HepG2 (cell line): ENCODE measurements at regions not wholly inside any gene's neighbourhood (a gene's known extent, or its start where the extent isn't known, plus 50 kb on each side); places are given as distances from the start of the nearest gene placed in this dataset.

Source experiments
- ARID3A ChIP-seq: IDR thresholded peaks from 2 replicates; pipeline ENCODE4 v1.6.1; 2012; ENCODE audit warnings: low read depth, low read length, improper control_type of control experiment
- ARID5B ChIP-seq: IDR thresholded peaks from 2 replicates; pipeline ENCODE4 v1.4.0; 2020; ENCODE audit warnings: mild to moderate bottlenecking, missing genetic modification reagents
- EHMT2 ChIP-seq: fragments of 200-600 bp; sonication (generic); IDR thresholded peaks from 2 replicates; pipeline ENCODE4 v1.7.0; 2017; ENCODE audit warnings: antibody characterized with exemption, low read depth, low read length, borderline replicate concordance
- EP300 ChIP-seq, 3 experiments: sonication (generic) in 1 of 3; formaldehyde crosslinking in 1 of 3; IDR thresholded peaks; 2 replicates each; pipeline versions ENCODE4 v1.5.1 to v1.6.1; 2011 to 2020; ENCODE audit warnings: low read depth in 2 of 3, low read length in 2 of 3, borderline replicate concordance in 1 of 3, improper control_type of control experiment in 1 of 3, mild to moderate bottlenecking in 1 of 3, missing genetic modification reagents in 1 of 3, moderate library complexity in 1 of 3
- HMG20A ChIP-seq: IDR thresholded peaks from 2 replicates; pipeline ENCODE4 v1.6.1; 2016; ENCODE audit warnings: borderline replicate concordance
- KLF12 ChIP-seq: sonication (generic); formaldehyde crosslinking; IDR thresholded peaks from 2 replicates; pipeline ENCODE4 v1.4.0; 2020; ENCODE audit warnings: missing genetic modification reagents, borderline replicate concordance
- NFIC ChIP-seq: IDR thresholded peaks from 2 replicates; pipeline ENCODE4 v1.6.1; 2012; ENCODE audit warnings: mild to moderate bottlenecking, low read length, inconsistent platforms
- RBM39 ChIP-seq: fragments of 200-400 bp; formaldehyde crosslinking; IDR thresholded peaks from one replicate; pipeline ENCODE4 v1.6.1; 2018; ENCODE audit warnings: antibody characterized with exemption, mild to moderate bottlenecking, low read depth, low read length; ENCODE audit not compliant: poor library complexity, severe bottlenecking
- RXRA ChIP-seq: sonication (generic); formaldehyde crosslinking; IDR thresholded peaks from 2 replicates; pipeline ENCODE4 v1.5.1; 2020; ENCODE audit warnings: missing genetic modification reagents
- SALL1 ChIP-seq: sonication (generic); formaldehyde crosslinking; IDR thresholded peaks from 2 replicates; pipeline ENCODE4 v1.8.0; 2022; ENCODE audit warnings: mild to moderate bottlenecking, missing genetic modification reagents
- SAP130 ChIP-seq: IDR thresholded peaks from 2 replicates; pipeline ENCODE4 v1.6.1; 2016; ENCODE audit warnings: low read depth
- SMAD1 ChIP-seq: sonication (generic); formaldehyde crosslinking; IDR thresholded peaks from 2 replicates; pipeline ENCODE4 v1.4.0; 2020; ENCODE audit warnings: missing genetic modification reagents, low read depth, mild to moderate bottlenecking, borderline replicate concordance
- YEATS2 ChIP-seq: sonication (generic); formaldehyde crosslinking; IDR thresholded peaks from 2 replicates; pipeline ENCODE4 v1.4.0; 2020; ENCODE audit warnings: missing genetic modification reagents, borderline replicate concordance
- ZBTB44 ChIP-seq: sonication (generic); formaldehyde crosslinking; IDR thresholded peaks from 2 replicates; pipeline ENCODE4 v1.4.0; 2020; ENCODE audit warnings: missing genetic modification reagents
- ZBTB7B ChIP-seq: sonication (generic); formaldehyde crosslinking; IDR thresholded peaks from 2 replicates; pipeline ENCODE4 v1.4.0; 2020; ENCODE audit warnings: missing genetic modification reagents
- ZEB1 ChIP-seq: IDR thresholded peaks from 2 replicates; pipeline ENCODE4 v1.6.1; 2012; ENCODE audit warnings: mild to moderate bottlenecking, low read depth, inconsistent platforms; ENCODE audit not compliant: insufficient replicate concordance
- ZFP91 ChIP-seq: sonication (generic); formaldehyde crosslinking; IDR thresholded peaks from 2 replicates; pipeline ENCODE4 v1.9.0; 2022; ENCODE audit warnings: missing genetic modification reagents, mild to moderate bottlenecking, borderline replicate concordance
- ZFY ChIP-seq: sonication (generic); formaldehyde crosslinking; IDR thresholded peaks from 2 replicates; pipeline ENCODE4 v1.4.0; 2020; ENCODE audit warnings: missing genetic modification reagents
- ZNF644 ChIP-seq: IDR thresholded peaks from 2 replicates; pipeline ENCODE4 v1.6.1; 2016; ENCODE audit warnings: low read depth

GRCh38 chr1:87794788-87795614 lies 466.3 kb downstream of the LMO4 start (continued):
- peak in 1 of 2 experiments; percentile 56; a peak in 2 of 4 replicates for TF ChIP-seq EP300 (IDR thresholded peaks at IDR 0.05; ENCODE audit: low read depth in 2 of 2, low read length in 2 of 2)
- TF ChIP-seq EP300 (CRISPR knock-in tag; IDR thresholded peaks at IDR 0.05; ENCODE audit: borderline replicate concordance): no peak; the same call in 1 of the 2 replicates
- TF ChIP-seq ZBTB7B (CRISPR knock-in tag): peak; percentile 52; the same call in 1 of the 2 replicates
- peak; percentile 51; the same call in 1 of the 2 replicates for TF ChIP-seq ZNF644 (CRISPR knock-in tag)
- no peak for TF ChIP-seq YEATS2 (CRISPR knock-in tag)
- peak; percentile 3 for TF ChIP-seq ZEB1
- no peak for TF ChIP-seq KLF12 (CRISPR knock-in tag)
- TF ChIP-seq ARID5B: peak; percentile 47; the same call in 1 of the 2 replicates
- TF ChIP-seq ZFY (CRISPR knock-in tag): peak; percentile 34; the same call in 1 of the 2 replicates
- TF ChIP-seq SALL1 (CRISPR knock-in tag): peak; percentile 17; the same call in 1 of the 2 replicates
- peak; percentile 29; the same call in 1 of the 2 replicates for TF ChIP-seq SAP130
- no peak for TF ChIP-seq ZBTB44 (CRISPR knock-in tag)
- TF ChIP-seq ARID3A: peak; percentile 85
- 0 out of 2 replicates have a peak, but pooled peaks have one; percentile 27 for TF ChIP-seq NFIC
- peak; percentile 63; the same call in 1 of the 2 replicates for TF ChIP-seq EHMT2
- TF ChIP-seq ZFP91 (CRISPR knock-in tag): 0 out of 2 replicates have a peak, but pooled peaks have one; percentile 16
- no peak for TF ChIP-seq RBM39
- TF ChIP-seq RXRA (CRISPR knock-in tag): no peak
- no peak for TF ChIP-seq SMAD1
- TF ChIP-seq HMG20A: no peak; the same call in 1 of the 2 replicates
